Renal pelvis (tissue), 1 donor: ENCODE measurements at regions not wholly inside any gene's neighbourhood (a gene's known extent, or its start where the extent isn't known, plus 50 kb on each side); places are given as distances from the start of the nearest gene placed in this dataset.
A peak's percentile ranks its signal among the peaks of the same experiment; 100 is the strongest.
"Not testable (repeated sequence)": the region's sequence is repeated elsewhere in the genome, so short reads cannot be mapped to it uniquely, and the experiment has no call there.

Source experiments
- DNase-seq: peaks from one replicate; pipeline ENCODE4 v3.0.0-alpha.2; 2013

DNA sequence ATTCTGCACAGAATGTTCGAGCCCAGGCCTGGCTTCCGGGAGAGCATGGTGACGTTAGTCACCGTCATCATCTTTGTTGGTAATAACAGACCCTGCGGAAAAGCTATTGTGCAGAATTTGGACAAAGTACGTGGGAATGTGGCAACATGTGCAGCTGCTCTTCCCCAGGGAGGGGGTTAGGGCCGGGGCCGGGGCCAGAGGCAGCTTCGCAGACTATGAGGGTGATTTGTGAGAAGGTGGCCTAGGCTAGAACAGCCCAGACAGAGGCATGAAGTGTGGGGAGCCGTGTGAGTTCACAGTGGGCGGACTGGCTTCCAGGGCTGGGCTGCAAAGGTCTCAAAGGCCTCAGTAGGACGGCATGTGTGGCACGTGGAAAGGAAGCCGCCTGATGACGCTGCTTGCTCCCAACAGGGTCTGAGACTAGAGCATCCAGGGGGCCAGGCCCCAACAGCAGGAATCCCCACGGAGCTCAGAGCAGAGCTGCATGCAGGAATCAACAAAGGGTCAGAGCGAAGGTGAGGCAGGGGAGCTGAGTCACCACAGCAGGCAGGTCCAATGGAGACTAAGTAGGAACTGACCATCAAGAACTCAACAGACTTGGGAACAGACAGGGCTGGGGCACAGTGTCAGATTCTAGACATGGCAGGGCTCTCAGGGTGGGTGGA, 109.2 kb downstream of the NPIPB11 start:
- not testable (repeated sequence) for DNase-seq

DNA sequence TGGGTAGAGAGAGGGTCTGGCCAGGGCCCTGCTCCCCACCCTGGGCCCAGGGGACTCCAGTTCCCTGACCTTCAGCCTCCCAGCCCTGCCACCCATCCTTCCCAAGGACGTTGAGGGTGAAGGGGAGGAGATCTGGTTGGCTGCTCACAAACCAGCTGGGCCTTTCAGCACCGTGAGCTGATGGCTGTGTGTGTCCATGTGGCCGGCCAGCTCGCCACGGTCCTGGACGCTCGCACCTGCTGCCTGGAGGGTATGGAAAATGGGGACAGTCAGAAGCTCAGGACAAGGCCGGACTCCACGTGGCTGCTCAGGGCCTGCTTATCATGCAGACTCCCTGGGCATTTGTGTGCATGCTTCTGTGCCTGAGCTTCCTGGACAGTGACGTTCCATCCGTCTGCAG, 110.3 kb downstream of the NPIPB11 start:
- DNase-seq = not testable (repeated sequence)

DNA sequence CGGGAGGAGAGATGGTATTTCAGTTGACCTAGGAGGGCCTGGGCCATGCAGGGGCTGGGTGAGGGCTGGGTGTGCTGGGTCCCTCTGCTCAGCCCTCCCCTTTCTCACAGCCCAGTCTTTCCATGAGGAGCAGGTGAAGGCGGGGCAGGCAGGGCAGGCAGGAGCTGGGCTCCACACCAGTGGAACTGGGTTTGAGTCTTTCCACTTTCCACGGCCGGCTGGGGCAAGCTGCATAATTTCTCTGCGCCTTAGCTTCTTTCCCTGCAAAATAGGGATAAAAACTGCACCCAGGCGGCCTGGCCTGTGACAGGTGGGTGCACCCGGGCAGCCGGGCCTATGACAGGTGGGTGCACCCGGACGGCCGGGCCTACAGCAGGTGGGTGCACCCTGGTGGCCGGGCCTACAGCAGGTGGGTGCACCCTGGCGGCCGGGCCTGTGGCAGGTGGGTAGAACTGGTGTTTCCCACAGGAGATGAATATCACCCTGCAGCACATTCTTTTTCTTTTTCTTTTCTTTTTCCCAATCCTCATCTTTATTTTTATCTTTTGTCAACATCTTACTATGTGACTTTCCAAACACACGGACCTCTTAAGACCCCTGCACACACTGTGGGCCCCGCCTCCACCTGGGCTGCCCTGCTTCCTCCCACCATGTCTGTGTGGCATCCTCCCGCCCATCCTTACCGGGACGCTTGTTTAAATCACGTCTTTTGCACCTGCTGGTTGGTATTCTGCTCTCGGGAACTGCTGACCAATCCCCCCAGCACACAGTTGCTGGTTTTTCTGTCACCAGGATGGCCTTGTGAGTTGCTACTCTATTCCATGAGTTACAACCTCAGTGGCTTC, 111.3 kb downstream of the NPIPB11 start:
- not testable (repeated sequence) for DNase-seq

DNA sequence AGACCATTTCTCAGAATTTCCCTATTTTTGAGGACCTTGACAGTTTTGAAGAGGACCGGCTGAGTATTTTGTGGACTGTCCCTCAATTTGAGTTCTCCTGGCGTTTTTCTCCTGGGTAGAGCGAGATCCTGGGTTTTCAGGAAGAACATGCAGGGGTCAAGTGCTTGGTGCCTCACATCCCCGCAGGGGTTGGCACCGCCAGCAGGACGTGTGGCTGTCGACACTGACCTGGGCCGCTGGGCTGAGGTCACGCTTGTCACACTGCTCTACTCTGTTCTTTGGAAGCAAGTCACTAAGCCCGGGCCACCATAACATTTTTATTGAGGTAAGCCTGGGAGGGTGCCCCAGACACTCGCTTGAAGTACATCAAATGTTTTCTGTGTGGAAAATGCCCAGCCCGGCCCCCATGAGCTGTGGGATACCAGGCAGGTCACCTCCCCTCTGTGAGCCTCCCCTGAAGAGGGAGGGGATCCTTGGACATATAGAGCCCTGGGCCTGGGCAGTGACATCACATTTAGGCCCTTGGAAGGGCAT, 112.0 kb downstream of the NPIPB11 start:
- DNase-seq = not testable (repeated sequence)

DNA sequence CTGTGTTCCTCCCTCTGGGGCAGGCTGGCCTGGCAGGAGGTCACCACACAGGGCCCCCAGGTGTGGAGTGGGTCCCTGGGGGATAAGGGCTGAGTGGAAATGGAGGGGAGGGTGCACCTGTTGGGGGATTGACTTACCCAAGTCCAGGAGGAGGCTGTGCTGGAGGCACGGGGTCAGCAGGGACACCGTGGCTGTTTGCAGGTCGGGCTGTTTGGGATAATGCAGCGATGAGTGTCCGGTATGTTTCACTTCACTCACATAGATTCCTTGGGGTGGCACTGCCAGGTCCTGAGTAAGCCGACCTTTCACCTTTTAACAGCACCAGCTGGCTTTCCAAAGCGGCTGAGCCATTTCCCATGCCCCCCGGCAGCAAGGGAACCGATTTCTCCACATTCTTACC, 113.0 kb downstream of the NPIPB11 start:
- DNase-seq = not testable (repeated sequence)

DNA sequence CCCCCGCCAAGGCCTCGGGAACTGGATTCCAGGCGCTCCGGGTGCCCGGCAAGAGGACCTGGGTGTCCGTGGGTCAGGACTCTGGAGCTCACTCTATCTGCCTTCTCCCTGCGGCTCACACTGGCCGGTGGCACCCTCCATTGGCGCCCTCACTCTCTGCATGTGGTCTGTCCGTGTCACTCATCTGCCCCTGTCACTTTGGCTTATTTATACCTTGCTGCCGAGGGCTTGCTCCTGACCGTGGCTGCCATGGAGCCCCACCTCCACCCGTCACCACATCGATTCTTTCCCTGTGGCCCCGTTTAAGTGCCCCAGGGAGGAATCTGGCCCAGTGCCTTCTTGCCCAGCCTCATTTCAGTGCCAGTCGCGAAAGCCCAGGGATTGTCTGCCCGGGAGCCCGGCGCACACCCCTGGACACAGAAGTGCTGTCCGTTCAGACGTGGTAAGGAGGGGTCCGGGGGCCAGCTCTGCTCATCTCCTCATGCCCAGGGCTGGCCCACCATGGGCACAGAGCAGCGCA, 113.5 kb downstream of the NPIPB11 start:
- not testable (repeated sequence) for DNase-seq

DNA sequence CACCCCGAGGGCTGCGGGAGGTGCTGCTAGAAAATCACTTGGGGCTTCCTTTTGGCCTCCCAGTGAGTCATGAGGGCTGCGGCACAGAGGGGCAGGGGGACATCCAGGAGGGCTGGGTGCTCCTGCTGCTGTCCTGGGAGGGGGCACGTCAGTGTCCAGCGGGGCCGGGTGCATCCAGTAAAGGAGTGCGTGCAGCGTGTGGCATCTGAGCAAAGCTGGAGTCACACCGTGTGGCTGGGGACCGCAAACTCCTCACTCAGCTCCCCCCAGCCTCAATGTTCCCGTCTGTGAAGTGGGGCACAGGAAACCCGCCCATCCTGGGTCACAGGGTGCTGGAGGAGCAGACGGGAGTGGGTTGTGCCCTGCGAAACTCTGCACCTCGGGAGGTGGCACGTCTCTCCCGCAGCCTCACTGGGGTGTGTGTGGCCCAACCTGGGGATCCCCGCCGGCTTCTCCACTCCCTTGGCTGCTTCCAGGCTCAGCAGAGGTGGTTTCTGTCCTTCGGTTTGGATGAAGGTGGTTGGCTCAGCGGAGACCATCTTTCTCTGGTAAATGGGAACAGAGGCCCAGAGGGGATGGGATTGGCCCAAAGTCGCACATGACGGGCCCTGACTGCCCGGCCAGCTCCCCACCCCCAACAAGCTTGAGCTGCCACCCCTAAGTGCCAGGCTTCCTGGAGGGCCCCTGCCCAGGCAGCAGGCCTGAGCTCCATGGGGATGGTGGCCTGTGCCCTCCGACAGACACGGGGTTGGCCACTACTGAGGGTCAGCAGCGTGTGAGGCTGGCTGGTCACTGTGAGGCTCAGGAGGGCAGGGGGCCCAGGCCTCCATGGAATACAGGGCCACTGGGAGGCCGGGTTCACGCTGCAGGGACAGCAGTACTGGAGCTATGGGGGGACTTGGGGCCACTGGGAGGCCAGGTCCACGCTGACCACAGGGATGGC, 114.9 kb downstream of the NPIPB11 start:
- not testable (repeated sequence) for DNase-seq

DNA sequence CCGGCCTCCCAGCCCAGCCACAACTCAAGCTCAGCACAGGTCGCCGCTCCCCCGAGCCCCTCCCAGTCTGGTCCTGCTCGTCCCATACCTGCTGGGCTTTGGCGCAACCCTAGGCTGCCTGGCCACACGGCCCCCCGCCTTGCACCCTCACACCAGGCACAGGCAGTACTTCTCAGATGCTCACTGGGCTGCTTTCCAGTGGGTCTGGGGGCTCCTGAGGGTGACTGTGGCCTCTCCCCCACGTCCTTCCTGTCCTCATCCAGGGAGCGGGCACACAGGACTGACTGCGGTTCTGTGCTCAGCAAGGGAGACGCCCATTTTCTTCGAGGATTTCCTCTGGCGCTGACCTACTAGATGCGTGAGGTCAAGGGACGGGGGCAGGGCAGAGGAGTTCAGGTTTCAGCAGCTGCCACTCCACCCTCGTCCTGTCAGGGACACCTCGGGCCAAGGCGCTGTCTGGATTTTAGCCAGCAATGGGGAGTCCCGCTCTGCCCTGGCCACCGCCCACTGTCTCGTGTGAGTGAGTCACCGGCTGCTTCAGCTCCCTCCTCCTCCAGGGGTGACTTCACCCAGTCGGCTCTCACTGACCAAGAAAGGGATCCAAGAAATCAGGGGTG, 115.8 kb downstream of the NPIPB11 start:
- no peak for DNase-seq

DNA sequence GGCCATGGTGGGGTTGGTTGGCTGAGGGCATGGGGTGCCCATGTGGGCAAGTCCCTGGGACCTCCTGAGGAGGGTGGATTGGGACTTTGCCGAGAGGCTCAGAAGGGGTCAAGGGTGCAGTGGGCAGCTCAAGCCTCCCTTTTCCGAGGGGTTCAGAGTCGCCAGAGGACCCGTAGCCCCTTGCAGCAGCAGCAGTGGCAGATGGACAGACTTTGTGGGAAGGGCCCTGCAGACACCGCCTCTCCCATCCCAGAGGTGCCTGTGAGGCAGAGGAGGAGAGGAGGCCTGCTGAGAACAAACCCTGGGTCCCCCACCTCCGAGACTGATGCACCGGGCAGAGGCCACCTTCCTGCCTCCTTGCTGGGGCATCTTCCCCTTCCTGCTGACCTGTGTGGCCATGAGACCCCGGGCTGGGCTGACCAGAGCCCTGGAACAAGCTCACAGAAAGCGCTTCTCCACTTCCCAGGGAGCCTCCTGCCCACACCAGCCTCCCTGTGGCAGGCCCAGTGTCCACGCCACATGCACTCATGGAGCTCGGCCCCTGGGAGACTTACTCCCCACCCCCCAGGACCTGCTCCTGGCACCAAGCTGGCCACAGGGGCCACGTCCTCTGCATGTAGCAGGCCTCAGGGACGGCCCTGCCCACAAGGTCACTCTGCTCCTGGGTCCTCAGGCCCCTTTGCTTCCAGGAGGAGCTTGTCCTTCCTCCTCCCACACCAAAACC, 116.8 kb downstream of the NPIPB11 start:
- DNase-seq = not testable (repeated sequence)

DNA sequence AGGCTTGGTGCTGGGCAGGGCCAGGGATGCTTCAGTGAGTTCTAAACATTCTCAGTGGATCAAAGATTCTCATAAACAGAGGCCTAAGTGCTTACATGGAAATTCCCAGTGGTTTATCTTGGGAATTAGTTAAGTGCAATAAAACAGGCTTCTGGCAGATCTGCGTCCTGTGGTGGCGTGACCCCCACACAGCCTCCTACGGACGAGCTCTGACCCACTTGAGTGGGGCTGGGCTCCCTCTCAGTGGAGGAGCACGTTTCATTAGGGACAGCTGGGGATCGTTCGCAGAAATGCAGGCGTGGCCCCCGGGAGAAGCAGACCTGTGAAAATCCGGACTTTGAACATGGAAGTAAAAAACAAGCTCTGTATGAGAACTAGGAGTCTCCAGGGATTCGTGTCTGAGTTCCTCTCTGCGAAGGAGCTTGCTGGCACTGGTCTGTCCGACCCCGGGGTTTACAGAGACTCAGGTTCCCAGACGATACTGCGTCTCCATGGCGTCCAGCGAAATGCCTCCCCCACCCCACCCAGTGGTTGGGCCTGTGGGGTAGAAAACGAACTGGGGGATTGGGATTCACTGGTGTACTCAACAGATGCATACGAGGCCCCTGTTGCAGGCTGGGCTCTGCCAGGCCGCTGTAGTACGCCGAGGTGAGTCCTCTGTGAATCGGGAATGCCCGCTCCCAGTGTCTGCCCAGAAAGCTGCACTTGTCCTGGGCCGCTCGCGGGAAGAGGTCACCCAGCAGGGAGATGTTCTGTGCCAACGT, 117.6 kb downstream of the NPIPB11 start:
- DNase-seq = peak; percentile 66

DNA sequence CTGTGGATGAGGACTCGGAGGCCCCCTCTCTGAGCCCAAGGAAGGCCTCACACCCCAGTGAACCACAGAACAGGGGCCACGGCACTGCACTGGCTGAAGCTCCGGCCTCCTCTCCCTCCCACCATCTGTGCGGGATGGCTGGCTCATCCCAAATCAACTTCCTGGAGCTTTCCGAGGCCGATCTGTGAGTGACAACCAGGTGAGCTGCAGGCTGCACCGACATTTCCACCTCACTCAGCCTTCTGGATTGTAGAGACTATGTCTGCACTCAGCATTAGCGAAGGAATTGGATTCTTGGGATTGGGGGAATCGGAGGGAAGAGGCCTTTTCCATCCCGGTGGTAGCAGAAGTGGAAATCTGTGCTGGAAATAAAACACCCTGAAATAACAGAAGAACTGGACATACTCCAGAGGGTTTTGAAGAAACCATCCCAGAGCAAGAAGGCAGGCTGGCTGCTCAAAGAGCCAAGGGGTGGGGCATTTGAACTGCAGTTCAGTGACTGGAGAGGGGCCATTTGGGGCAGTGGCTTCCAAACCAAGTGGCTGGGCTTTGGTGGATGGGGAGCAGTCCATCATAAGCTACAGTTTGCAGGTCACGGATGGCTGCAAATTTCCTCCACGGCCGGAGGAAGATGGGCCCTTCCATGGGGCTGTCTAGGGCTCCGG, 118.5 kb downstream of the NPIPB11 start:
- not testable (repeated sequence) for DNase-seq

DNA sequence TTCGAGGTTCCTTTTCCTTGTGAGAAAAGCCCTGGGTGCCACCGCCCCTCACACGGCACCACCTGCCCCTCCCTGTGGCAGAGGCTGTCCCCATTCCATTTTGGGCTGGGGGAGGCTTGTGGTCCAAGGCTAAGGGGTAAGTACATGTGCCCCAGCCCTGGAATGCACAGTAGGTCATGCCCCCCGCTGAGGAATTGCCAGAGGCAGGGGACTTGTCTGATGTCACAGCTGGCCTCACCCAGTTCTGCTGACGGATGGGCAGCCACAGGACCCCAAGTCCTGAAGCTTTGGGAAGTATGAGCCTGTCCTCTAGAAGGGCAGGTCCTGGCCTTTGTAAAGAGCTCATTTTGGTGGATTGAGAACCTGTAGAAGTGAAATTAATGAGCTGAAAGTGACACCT, 119.3 kb downstream of the NPIPB11 start:
- not testable (repeated sequence) for DNase-seq

DNA sequence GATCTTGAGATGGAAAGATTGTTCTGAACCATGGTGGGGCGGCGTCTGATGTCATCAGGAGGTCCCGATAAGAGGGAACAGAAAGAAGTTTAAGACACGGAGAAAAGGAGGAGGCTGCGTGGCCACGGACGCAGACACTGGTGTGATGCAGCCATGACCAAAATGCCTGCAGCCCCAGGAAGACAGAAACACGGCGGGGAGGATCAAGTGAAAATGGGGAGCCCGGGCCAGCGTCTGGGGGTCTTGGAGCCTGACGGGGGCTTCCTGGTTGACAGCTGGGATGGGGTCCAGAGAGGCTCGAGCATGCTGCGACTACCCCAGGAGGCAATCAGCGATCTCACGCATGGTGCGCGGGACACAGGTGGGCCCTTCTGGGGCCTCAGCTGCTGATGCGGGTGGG, 119.7 kb downstream of the NPIPB11 start:
- not testable (repeated sequence) for DNase-seq

DNA sequence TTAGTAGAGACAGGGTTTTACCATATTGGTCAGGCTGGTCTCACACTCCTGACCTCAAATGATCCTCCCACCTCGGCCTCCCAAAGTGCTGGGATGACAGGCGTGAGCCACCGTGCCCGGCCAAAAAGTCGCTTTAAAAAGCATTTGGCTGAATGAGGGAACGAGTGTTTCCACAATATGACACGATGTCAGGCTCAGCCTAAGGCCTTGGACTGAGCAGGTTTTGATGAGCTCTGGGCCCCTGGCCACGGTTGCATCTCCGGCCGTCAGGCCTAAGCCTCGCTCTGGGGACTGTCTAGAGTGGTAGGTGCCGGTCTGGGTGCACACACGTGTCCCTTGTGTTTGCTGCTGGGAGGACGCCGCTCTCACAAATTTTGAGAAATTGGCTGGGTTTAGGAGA, 120.3 kb downstream of the NPIPB11 start:
- not testable (repeated sequence) for DNase-seq

DNA sequence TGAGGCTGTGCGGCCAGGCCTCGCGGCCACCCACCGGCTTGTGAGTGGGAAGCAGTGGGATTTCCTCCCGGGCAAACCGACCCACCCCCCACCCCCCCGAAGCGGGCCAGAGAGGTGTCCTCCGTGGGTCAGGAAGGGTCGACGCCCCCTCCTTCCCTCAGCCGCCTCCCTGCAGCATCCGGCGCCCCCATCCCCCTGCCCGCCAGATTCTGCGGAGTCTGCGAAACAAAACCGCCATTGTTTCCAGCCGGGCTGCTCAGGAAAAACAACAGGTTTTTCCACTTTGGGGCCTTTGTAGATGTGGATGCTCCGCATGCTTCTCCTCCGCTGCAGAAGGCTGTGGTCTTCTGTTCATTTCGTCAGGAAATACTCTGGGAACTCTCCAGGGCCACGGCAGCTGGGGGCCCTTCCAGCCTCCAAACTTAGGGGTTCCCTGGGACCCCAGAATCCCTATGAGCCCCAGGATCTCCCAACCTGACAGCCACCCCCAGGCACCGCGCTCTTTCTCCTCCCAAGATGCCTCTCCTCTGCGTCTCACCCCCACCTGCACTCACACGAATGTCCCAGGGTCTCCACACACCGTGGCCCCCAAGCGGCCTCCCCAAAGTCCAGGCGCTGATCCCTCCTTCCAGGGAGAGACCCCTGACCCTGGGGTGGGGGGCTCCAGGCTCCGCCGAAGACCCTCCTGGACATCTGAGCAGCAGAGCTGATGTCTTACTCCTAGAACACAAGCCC, 121.2 kb downstream of the NPIPB11 start:
- not testable (repeated sequence) for DNase-seq

DNA sequence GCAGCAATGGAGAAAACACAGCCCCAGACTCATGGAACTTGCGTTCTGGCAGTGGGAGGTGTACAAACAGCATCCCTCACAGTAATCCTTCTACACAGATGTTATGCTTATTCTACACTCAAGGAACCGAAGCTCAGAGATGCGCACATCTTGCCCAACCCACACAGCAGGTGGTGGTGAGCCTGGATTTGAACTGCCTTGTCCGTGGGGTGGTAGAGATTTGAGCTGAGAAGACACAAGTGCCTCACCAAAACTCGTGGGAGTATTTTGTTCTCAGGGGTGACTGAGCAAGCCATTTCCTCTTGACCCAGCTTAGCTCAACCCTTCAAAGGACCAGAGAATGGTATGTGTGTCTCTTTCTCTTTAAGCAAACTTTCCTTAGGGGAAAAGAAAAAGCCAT, 121.8 kb downstream of the NPIPB11 start:
- not testable (repeated sequence) for DNase-seq

DNA sequence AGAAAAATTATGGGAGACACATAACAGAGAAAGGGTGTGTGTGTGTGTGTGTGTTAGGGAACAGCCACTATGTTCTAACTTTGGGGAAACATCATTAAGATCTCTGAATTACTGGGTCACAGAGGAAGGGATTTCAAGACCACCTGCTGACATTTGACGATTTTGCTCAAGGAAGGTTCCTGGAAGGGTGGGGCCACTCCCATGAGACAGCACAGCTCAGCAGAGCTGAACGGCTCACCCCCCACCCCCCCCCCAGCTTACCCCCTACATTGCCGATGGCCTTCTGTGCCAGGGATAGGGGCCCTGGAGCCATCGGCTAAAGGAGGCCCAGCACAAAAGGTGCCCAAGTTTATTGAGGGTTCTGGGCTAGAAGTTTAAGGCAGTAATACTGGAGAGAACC, 122.4 kb downstream of the NPIPB11 start:
- DNase-seq = not testable (repeated sequence)
